HUES6 (cell line): ENCODE measurements at regions not wholly inside any gene's neighbourhood (a gene's known extent, or its start where the extent isn't known, plus 50 kb on each side); places are given as distances from the start of the nearest gene placed in this dataset.

Experiments
- H3K27ac ChIP-seq: 2 replicates; pipeline ENCODE4 v1.7.0; 2013; ENCODE audit warnings: low read depth, mild to moderate bottlenecking, low read length, inconsistent platforms
- H3K27me3 ChIP-seq: 2 replicates; pipeline ENCODE4 v1.6.1; 2013; ENCODE audit warnings: low read length; ENCODE audit not compliant: control insufficient read depth, insufficient read depth
- H3K36me3 ChIP-seq: 2 replicates; pipeline ENCODE4 v1.6.1; 2013; ENCODE audit warnings: low read length; ENCODE audit not compliant: control insufficient read depth, insufficient read depth
- H3K4me1 ChIP-seq: 2 replicates; pipeline ENCODE4 v1.6.1; 2013; ENCODE audit warnings: low read length; ENCODE audit not compliant: control insufficient read depth, insufficient read depth
- H3K4me3 ChIP-seq: 2 replicates; pipeline ENCODE4 v1.5.1; 2013; ENCODE audit warnings: low read depth, low read length
- H3K9ac ChIP-seq: one replicate; pipeline ENCODE4 v1.6.1; 2013; ENCODE audit warnings: mild to moderate bottlenecking, low read length
- H3K9me3 ChIP-seq: 2 replicates; pipeline ENCODE4 v1.6.1; 2013; ENCODE audit warnings: low read depth, low read length; ENCODE audit not compliant: control insufficient read depth, insufficient read depth

DNA sequence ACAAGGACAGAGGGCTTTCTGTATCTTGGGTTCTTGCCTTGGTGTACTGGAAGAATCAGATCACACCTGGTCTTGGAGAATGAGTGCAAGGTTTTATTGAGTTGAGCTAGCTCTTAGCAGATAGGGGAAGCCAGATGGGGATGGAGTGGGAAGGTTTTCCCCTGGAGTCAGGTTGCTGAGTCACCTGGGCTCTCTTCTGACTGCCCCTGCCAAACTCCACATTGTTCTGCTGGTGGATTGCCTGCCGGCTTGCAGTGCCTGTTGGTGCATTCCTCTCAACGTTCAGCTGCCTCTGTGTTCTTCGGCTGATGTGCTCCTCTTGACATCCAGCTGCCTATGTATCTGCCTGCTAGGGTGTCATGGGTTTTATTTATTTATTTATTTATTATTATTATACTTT, 1431.1 kb downstream of the CDH8 start:
- Histone ChIP-seq H3K27me3 (no peaks in the 10 kb centered on the region), H3K9ac (no peak overlapping the region), H3K4me1 (peaks cover 6% of the 10 kb centered on the region; the same call in 1 of the 2 replicates), H3K4me3 (no peak overlapping the region), H3K9me3 (no peaks in the 10 kb centered on the region), H3K36me3 (no peaks in the 10 kb centered on the region), H3K27ac (no peak overlapping the region)

DNA sequence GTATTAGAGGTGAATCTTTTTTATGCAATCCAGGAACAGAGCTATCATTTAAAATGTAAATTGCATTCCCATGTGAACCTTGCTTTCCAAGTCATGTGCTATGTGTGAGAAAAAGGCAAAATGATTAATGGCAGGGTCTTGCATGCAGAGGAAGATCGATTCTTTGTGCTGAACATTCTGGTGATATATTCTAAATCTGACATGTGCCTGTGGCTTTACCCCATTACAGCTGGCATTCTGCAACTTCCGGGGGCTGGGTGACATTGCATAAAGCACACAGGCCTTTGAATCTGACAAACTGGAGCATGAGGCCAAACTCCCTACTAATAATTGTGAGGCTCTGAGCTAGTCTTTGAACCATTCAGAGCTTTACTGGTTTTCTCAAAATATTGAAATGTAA, 1449.7 kb downstream of the CDH8 start:
- Histone ChIP-seq H3K9ac (no peak overlapping the region), H3K4me3 (no peak overlapping the region), H3K4me1 (peaks cover 10% of the 10 kb centered on the region; the same call in 1 of the 2 replicates), H3K9me3 (0 out of 2 replicates have a peak, but pooled peaks cover 3% of the 10 kb centered on the region), H3K36me3 (no peaks in the 10 kb centered on the region), H3K27me3 (no peaks in the 10 kb centered on the region), H3K27ac (no peak overlapping the region)

DNA sequence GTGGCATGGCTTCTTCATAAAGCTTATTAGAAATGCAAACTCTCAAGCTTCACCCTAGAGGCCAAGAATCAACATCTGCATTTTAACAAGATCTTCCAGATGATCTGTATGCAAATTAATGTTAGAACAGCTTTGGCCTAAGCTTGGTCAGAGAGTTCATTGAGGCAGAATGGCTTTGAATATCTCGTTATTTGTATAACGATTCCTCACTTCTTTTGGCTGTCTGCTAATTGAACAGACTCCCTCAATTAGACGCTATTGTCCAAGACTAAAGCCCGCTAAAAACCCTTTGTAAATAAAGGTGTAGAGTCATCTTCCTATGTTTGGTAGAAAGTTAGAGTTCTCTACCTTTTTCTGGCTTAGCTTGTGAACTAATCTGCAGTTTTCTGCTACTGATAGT, 1453.7 kb downstream of the CDH8 start:
- Histone ChIP-seq H3K9ac (no peak overlapping the region), H3K4me1 (peaks cover 10% of the 10 kb centered on the region; the same call in 1 of the 2 replicates), H3K27me3 (no peaks in the 10 kb centered on the region), H3K36me3 (no peaks in the 10 kb centered on the region), H3K27ac (no peak overlapping the region), H3K9me3 (no peaks in the 10 kb centered on the region), H3K4me3 (no peak overlapping the region)

DNA sequence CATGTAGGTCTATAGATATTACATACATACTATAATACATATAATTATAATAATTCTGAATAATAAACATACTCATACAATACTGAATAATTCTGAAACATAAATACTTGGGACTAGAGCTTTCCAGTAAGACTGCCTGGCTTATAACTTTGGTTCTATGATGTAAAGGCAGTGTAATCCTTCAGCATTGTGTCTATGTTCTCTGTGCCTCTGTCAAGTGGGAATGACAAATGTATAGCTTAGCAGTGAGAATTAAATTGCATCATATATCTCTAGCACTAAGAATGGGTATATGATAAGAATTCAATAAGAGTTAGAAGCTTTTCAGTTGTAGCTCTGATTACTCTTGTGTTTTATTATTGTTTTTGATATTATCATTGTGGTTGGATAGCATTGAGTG, 1469.3 kb downstream of the CDH8 start:
- no peaks in the 10 kb centered on the region for H3K4me1 ChIP-seq
- H3K9me3 ChIP-seq: no peaks in the 10 kb centered on the region
- H3K27me3 ChIP-seq: no peaks in the 10 kb centered on the region
- no peak overlapping the region for H3K4me3 ChIP-seq
- no peak overlapping the region for H3K9ac ChIP-seq
- no peak overlapping the region for H3K27ac ChIP-seq
- no peaks in the 10 kb centered on the region for H3K36me3 ChIP-seq

- no peak overlapping the region for H3K27ac ChIP-seq
- no peaks in the 10 kb centered on the region for H3K4me1 ChIP-seq
- no peaks in the 10 kb centered on the region for H3K36me3 ChIP-seq
- no peaks in the 10 kb centered on the region for H3K27me3 ChIP-seq
- no peak overlapping the region for H3K4me3 ChIP-seq
- no peaks in the 10 kb centered on the region for H3K9me3 ChIP-seq
- no peak overlapping the region for H3K9ac ChIP-seq
Measured at GRCh38 chr16:60564588-60564987, 1471.7 kb downstream of the CDH8 start.

DNA sequence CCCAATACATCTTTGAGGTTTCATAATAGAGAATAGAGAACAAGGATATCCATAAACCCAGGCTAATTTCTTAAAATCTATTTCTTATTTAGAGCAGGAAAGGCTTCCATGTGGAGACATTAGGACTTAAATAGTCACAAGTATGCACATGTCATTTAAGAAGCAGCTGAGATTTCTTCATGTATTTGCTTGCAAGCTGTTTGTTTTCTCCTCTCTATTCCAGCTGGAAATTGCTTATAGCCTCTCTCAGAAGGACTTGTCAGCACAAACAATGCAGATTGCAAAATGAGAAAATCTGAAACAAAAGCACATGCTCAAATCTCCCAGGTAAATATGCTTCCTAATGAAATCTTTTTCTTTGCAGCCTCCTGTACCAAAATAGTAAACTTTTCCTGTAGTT, 1473.1 kb downstream of the CDH8 start:
- no peaks in the 10 kb centered on the region for H3K9me3 ChIP-seq
- H3K4me3 ChIP-seq: no peak overlapping the region
- no peak overlapping the region for H3K27ac ChIP-seq
- H3K36me3 ChIP-seq: no peaks in the 10 kb centered on the region
- H3K27me3 ChIP-seq: no peaks in the 10 kb centered on the region
- no peaks in the 10 kb centered on the region for H3K4me1 ChIP-seq
- H3K9ac ChIP-seq: no peak overlapping the region

DNA sequence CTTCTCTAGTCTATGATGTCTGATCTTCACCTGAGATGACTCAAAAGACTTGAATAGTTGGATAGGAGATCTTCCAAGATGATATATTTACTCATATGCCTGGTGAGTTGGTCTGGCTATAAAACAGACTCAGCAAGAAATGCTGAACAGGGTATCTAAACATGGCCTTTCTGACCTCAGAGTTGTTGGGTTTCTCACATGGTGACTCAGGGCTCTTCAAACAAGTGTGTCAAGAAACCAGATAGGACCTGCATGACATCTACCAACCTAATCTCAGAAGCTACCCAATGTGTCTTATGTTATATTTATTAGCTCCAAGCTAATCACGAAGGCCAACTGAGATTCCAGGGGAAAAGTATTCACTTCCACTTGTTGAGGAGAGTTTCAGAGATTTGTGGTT, 1477.3 kb downstream of the CDH8 start:
- H3K27me3 ChIP-seq: no peaks in the 10 kb centered on the region
- no peaks in the 10 kb centered on the region for H3K9me3 ChIP-seq
- H3K36me3 ChIP-seq: no peaks in the 10 kb centered on the region
- no peak overlapping the region for H3K27ac ChIP-seq
- no peak overlapping the region for H3K4me3 ChIP-seq
- H3K4me1 ChIP-seq: no peaks in the 10 kb centered on the region
- H3K9ac ChIP-seq: no peak overlapping the region

DNA sequence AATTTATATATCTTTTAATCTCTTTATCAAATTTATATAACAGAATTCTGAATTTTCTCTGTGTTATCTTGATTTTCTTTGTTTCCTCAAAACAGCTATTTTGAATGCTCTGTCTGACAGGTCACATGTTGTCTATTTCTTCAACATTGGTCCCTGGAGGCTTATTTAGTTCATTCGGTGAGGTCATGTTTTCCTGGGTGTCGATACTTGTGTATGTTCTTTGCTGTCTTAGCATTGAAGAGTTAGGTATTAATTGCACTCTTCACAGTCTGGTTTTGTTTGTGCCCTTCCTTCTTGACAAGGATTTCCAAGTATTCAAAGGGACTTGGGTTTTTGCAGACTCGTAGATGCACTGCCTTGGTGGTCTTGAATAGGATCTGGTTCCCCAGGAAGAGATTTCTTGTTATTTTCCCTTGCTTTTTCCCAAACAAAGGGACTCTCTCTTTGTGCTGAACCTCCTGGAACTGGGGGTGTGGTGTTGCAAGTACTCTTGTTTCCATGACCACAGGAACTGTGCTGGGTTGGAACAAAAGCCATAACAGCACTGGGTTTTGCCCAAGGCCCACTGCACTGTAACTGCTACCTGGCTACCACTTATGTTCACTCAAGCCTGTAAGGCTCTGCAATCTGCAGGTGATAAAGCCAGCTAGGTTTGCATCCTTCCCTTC, 1483.0 kb downstream of the CDH8 start:
- H3K36me3 ChIP-seq: no peaks in the 10 kb centered on the region
- H3K4me1 ChIP-seq: no peaks in the 10 kb centered on the region
- no peak overlapping the region for H3K9ac ChIP-seq
- no peak overlapping the region for H3K27ac ChIP-seq
- no peaks in the 10 kb centered on the region for H3K9me3 ChIP-seq
- no peak overlapping the region for H3K4me3 ChIP-seq
- no peaks in the 10 kb centered on the region for H3K27me3 ChIP-seq

GRCh38 chr16:60541535-60541934, 1494.7 kb downstream of the CDH8 start:
- no peaks in the 10 kb centered on the region for H3K4me1 ChIP-seq

GRCh38 chr16:60510941-60511340, 1525.3 kb downstream of the CDH8 start:
- no peak overlapping the region for H3K27ac ChIP-seq
- no peak overlapping the region for H3K4me3 ChIP-seq
- H3K9ac ChIP-seq: no peak overlapping the region
- H3K36me3 ChIP-seq: no peaks in the 10 kb centered on the region
- no peaks in the 10 kb centered on the region for H3K9me3 ChIP-seq
- H3K27me3 ChIP-seq: no peaks in the 10 kb centered on the region
- no peaks in the 10 kb centered on the region for H3K4me1 ChIP-seq

More at GRCh38 chr16:60541535-60541934, 1494.7 kb downstream of the CDH8 start:
- Histone ChIP-seq H3K27ac (no peak overlapping the region), H3K36me3 (no peaks in the 10 kb centered on the region), H3K4me3 (no peak overlapping the region), H3K27me3 (no peaks in the 10 kb centered on the region), H3K9me3 (0 out of 2 replicates have a peak, but pooled peaks cover 6% of the 10 kb centered on the region), H3K9ac (no peak overlapping the region)

DNA sequence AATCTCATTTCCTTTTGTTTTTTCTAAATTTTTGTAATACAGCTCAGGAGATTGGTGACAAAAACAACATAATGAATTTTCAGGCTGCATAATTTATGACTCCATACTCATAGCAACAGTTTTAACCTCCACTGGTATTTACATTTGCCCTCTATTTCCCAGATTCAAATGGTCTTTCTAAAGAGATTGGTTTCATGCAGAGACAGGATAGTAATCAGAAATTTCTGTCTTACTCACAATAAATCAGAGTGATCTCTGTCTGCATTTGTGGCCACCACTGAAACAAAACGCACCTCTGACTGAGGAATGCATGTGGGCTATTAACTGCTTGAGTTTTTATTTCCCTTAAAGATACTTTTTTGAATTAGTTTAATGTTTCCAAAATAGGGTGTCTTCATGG, 1526.0 kb downstream of the CDH8 start:
- no peaks in the 10 kb centered on the region for H3K36me3 ChIP-seq
- no peaks in the 10 kb centered on the region for H3K4me1 ChIP-seq
- no peaks in the 10 kb centered on the region for H3K9me3 ChIP-seq
- no peaks in the 10 kb centered on the region for H3K27me3 ChIP-seq
- H3K27ac ChIP-seq: no peak overlapping the region
- H3K4me3 ChIP-seq: no peak overlapping the region
- no peak overlapping the region for H3K9ac ChIP-seq
